HCT116 (cell line): ENCODE measurements at regions not wholly inside any gene's neighbourhood (a gene's known extent, or its start where the extent isn't known, plus 50 kb on each side); places are given as distances from the start of the nearest gene placed in this dataset.

Experiments
- ATAC-seq: fragments of 200-7000 bp; cut with Tn5 transposase; 2 replicates; pipeline ENCODE4 v1.9.1; 2020; ENCODE audit warnings: mild to moderate bottlenecking, moderate library complexity
- BruUV-seq: library from RNA; stranded (reverse); fragments of 400-500 nt; replicated peaks from 2 replicates; lab custom pipeline; 2021; lab: Mats Ljungman, UMichigan
- CTCF ChIA-PET: fragments of 300-600 bp; sonication (Branson Sonifier 250); formaldehyde crosslinking; loops from one replicate; lab custom pipeline; 2021; ENCODE audit warnings: antibody characterized with exemption; lab: Charles Lee
- POLR2A ChIA-PET: fragments of 300-600, 350-600 bp; sonication (Branson Sonifier 250); formaldehyde crosslinking; loops from one replicate; lab custom pipeline; 2021; ENCODE audit warnings: antibody characterized with exemption; lab: Charles Lee
- RAD21 ChIA-PET, 2 experiments: fragments of 300-600 bp; sonication (Branson Sonifier 250); formaldehyde crosslinking; loops; one replicate each; lab custom pipeline; 2023; ENCODE audit warnings: low total read pairs in 2 of 2; ENCODE audit not compliant: uncharacterized antibody in 2 of 2, unreplicated experiment in 2 of 2, low non-redundant PET in 1 of 2; lab: Charles Lee
- DNase-seq: peaks from one replicate; pipeline ENCODE4 v3.0.0-alpha.2; 2010; ENCODE audit warnings: low read depth, low spot score
- H2AFZ ChIP-seq: fragments of 200-600 bp; shearing (Covaris generic), sonication (generic); 2 replicates; pipeline ENCODE4 v1.6.1; 2017; ENCODE audit warnings: low read depth, mixed run types, mixed read lengths, antibody characterized with exemption, low read length; ENCODE audit not compliant: poor library complexity, severe bottlenecking
- H3K27ac ChIP-seq: 2 replicates; pipeline ENCODE4 v1.5.1; 2012; ENCODE audit warnings: low read depth, low read length
- H3K27me3 ChIP-seq: fragments of 200-600 bp; sonication (generic); 2 replicates; pipeline ENCODE4 v1.6.1; 2016; ENCODE audit warnings: mixed run types, low read length, mixed read lengths; ENCODE audit not compliant: insufficient read depth
- H3K36me3 ChIP-seq, 2 experiments: fragments of 200-500 bp in 1 of 2; fragments of 200-600 bp in 1 of 2; sonication (Bioruptor generic) in 1 of 2; sonication (generic) in 1 of 2; 2 replicates each; pipeline versions ENCODE4 v1.5.1 to v1.6.1; 2014 to 2016; ENCODE audit warnings: low read length in 2 of 2, inconsistent platforms in 1 of 2, mixed read lengths in 1 of 2, mixed run types in 1 of 2; ENCODE audit not compliant: insufficient read depth in 2 of 2, control insufficient read depth in 1 of 2
- H3K4me1 ChIP-seq, 2 experiments: fragments of 200-600 bp in 1 of 2; sonication (generic) in 1 of 2; 2 replicates each; pipeline versions ENCODE4 v1.5.1 to v1.6.1; 2012 to 2017; ENCODE audit warnings: low read length in 2 of 2, inconsistent platforms in 1 of 2, mild to moderate bottlenecking in 1 of 2, mixed read lengths in 1 of 2, mixed run types in 1 of 2, moderate library complexity in 1 of 2; ENCODE audit not compliant: insufficient read depth in 2 of 2, control insufficient read depth in 1 of 2
- H3K4me2 ChIP-seq: fragments of 200-600 bp; sonication (generic); 2 replicates; pipeline ENCODE4 v1.6.1; 2017; ENCODE audit warnings: mixed run types, low read length, mixed read lengths
- H3K4me3 ChIP-seq, 2 experiments: fragments of 200-600 bp in 1 of 2; sonication (generic) in 1 of 2; replicated peaks in 1 of 2; 2 replicates each; pipeline ENCODE4 v1.5.1; 2011 to 2016; ENCODE audit warnings: low read length in 2 of 2, control low read depth in 1 of 2, low read depth in 1 of 2, mild to moderate bottlenecking in 1 of 2, mixed read lengths in 1 of 2, mixed run types in 1 of 2
- H3K79me2 ChIP-seq: fragments of 200-600 bp; sonication (generic); 2 replicates; pipeline ENCODE4 v1.6.1; 2017; ENCODE audit warnings: mild to moderate bottlenecking, mixed run types, low read length, moderate library complexity, mixed read lengths; ENCODE audit not compliant: insufficient read depth
- H3K9ac ChIP-seq: fragments of 200-600 bp; sonication (generic); 2 replicates; pipeline ENCODE4 v1.6.1; 2016; ENCODE audit warnings: low read length, mixed read lengths
- H3K9me2 ChIP-seq: fragments of 200-600 bp; sonication (generic), shearing (Covaris generic); 2 replicates; pipeline ENCODE4 v1.6.1; 2017; ENCODE audit warnings: mixed run types, mild to moderate bottlenecking, moderate library complexity; ENCODE audit not compliant: insufficient read depth
- H3K9me3 ChIP-seq, 2 experiments: fragments of 200-500 bp in 1 of 2; fragments of 200-600 bp in 1 of 2; sonication (Bioruptor generic) in 1 of 2; sonication (generic) in 1 of 2; 2 replicates each; pipeline ENCODE4 v1.6.1; 2014 to 2017; ENCODE audit warnings: low read length in 2 of 2, mixed read lengths in 2 of 2, inconsistent platforms in 1 of 2, low read depth in 1 of 2, mild to moderate bottlenecking in 1 of 2, mixed run types in 1 of 2, moderate library complexity in 1 of 2; ENCODE audit not compliant: control insufficient read depth in 1 of 2, insufficient read depth in 1 of 2
- H4K20me1 ChIP-seq: fragments of 200-600 bp; sonication (generic), shearing (Covaris generic); 2 replicates; pipeline ENCODE4 v1.6.1; 2017; ENCODE audit warnings: mixed run types, mild to moderate bottlenecking, moderate library complexity; ENCODE audit not compliant: insufficient read depth
- CTCF ChIP-seq, 3 experiments: fragments of 200-600 bp in 1 of 3; sonication (generic) in 1 of 3; IDR thresholded peaks in 2 of 3; conservative IDR thresholded peaks in 1 of 3; 2 replicates each; pipeline ENCODE4 v1.5.1; 2012 to 2017; ENCODE audit warnings: low read depth in 2 of 3, low read length in 2 of 3, antibody characterized with exemption in 1 of 3, borderline replicate concordance in 1 of 3, control low read depth in 1 of 3, mild to moderate bottlenecking in 1 of 3, mixed read lengths in 1 of 3, mixed run types in 1 of 3, moderate library complexity in 1 of 3; ENCODE audit not compliant: insufficient read depth in 1 of 3
- ZFX ChIP-seq: fragments of 450-650 bp; IDR thresholded peaks from 2 replicates; pipeline ENCODE4 v1.6.1; 2017
- intact Hi-C: fragments of 100-400 bp; cut with micrococcal nuclease; formaldehyde crosslinking; loops from 2 replicates; pipeline ENCODE4 v1.10.0; 2022

GRCh38 chr11:128643661-128644317, 50.1 kb upstream of the FLI1 start:
- intact Hi-C loops = no loop called here
- H3K9ac ChIP-seq = no peak overlapping the region
- TF ChIP-seq CTCF (IDR thresholded peaks at IDR 0.05 in 2 of 3, conservative IDR thresholded peaks at IDR 0.05 in 1 of 3; ENCODE audit: borderline replicate concordance in 1 of 3, insufficient read depth in 1 of 3, low read depth in 2 of 3, low read length in 2 of 3) (peak in 2 of 3 experiments; percentile 25 to 31; a peak in 3 of 6 replicates), ZFX (no peak)
- ChIA-PET CTCF (interaction anchor here (1.0 kb wide), 1 partner anchor 472 kb away, joined by 6 read pairs; no protein-coding TSS in a partner anchor), RAD21 (no interaction called here), POLR2A (no interaction called here)
- no peaks in the 10 kb centered on the region for H3K9me2 ChIP-seq
- H4K20me1 ChIP-seq = no peaks in the 10 kb centered on the region
- no peak overlapping the region for H3K4me3 ChIP-seq
- BruUV-seq = no TSS peak
- no peaks in the 10 kb centered on the region for H3K79me2 ChIP-seq
- no peak overlapping the region for H3K27ac ChIP-seq
- no peak overlapping the region for H3K4me2 ChIP-seq
- H3K27me3 ChIP-seq = peaks cover 18% of the 10 kb centered on the region
- H3K36me3 ChIP-seq = no peaks in the 10 kb centered on the region
- ATAC-seq (peak; percentile 92), DNase-seq (no peak)
- no peak overlapping the region for H2AFZ ChIP-seq
- H3K9me3 ChIP-seq = no peaks in the 10 kb centered on the region
- no peaks in the 10 kb centered on the region for H3K4me1 ChIP-seq
